Astrocyte (in vitro differentiated cells and primary cell): ENCODE measurements at regions not wholly inside any gene's neighbourhood (a gene's known extent, or its start where the extent isn't known, plus 50 kb on each side); places are given as distances from the start of the nearest gene placed in this dataset.

Experiments used
- DNase-seq: peaks from one replicate; pipeline ENCODE4 v3.0.0-alpha.2; 2010; ENCODE audit warnings: low read depth
- FAIRE-seq: peaks from 2 replicates; lab custom pipeline; 2011; peaks lifted over from hg19 to GRCh38; lab: Jason Lieb, UNC
- H2AFZ ChIP-seq: 2 replicates; pipeline ENCODE4 v1.6.0; 2012; ENCODE audit warnings: low read depth, low read length, inconsistent platforms
- H3K27ac ChIP-seq: 2 replicates; pipeline ENCODE4 v1.5.1; 2011; ENCODE audit warnings: low read depth, low read length, inconsistent platforms
- H3K27me3 ChIP-seq: 2 replicates; pipeline ENCODE4 v1.6.0; 2011; ENCODE audit warnings: low read length, inconsistent platforms; ENCODE audit not compliant: insufficient read depth
- H3K36me3 ChIP-seq: 2 replicates; pipeline ENCODE4 v1.5.1; 2011; ENCODE audit warnings: low read length, inconsistent platforms; ENCODE audit not compliant: insufficient read depth
- H3K4me1 ChIP-seq: 2 replicates; pipeline ENCODE4 v1.5.1; 2011; ENCODE audit warnings: low read length, inconsistent platforms; ENCODE audit not compliant: insufficient read depth
- H3K4me2 ChIP-seq: 2 replicates; pipeline ENCODE4 v1.6.0; 2012; ENCODE audit warnings: low read length, inconsistent platforms
- H3K4me3 ChIP-seq: 2 replicates; pipeline ENCODE4 v1.5.1; 2011; ENCODE audit warnings: low read depth, mild to moderate bottlenecking, low read length, inconsistent platforms; ENCODE audit not compliant: insufficient read depth
- H3K79me2 ChIP-seq: 2 replicates; pipeline ENCODE4 v1.6.0; 2012; ENCODE audit warnings: mild to moderate bottlenecking, low read length, inconsistent platforms; ENCODE audit not compliant: insufficient read depth
- H3K9ac ChIP-seq: 2 replicates; pipeline ENCODE4 v1.6.0; 2012; ENCODE audit warnings: mild to moderate bottlenecking, low read length, inconsistent platforms
- H3K9me3 ChIP-seq: 2 replicates; pipeline ENCODE4 v1.5.1; 2012; ENCODE audit warnings: low read depth, mild to moderate bottlenecking, low read length, inconsistent platforms; ENCODE audit not compliant: insufficient read depth
- H4K20me1 ChIP-seq: 2 replicates; pipeline ENCODE4 v1.6.0; 2012; ENCODE audit warnings: low read length, inconsistent platforms; ENCODE audit not compliant: insufficient read depth
- H3K27ac Mint-ChIP-seq: one replicate; pipeline ENCODE4 v1.8.0; 2021; ENCODE audit warnings: mild to moderate bottlenecking, mixed read lengths; ENCODE audit not compliant: unreplicated experiment
- H3K27me3 Mint-ChIP-seq: one replicate; pipeline ENCODE4 v1.8.0; 2021; ENCODE audit warnings: low read depth, mixed read lengths; ENCODE audit not compliant: unreplicated experiment
- H3K36me3 Mint-ChIP-seq: one replicate; pipeline ENCODE4 v1.8.0; 2021; ENCODE audit warnings: low read depth, mixed read lengths; ENCODE audit not compliant: unreplicated experiment
- H3K4me1 Mint-ChIP-seq: one replicate; pipeline ENCODE4 v1.8.0; 2021; ENCODE audit warnings: low read depth, mixed read lengths; ENCODE audit not compliant: unreplicated experiment
- H3K4me3 Mint-ChIP-seq: one replicate; pipeline ENCODE4 v1.8.0; 2021; ENCODE audit warnings: mild to moderate bottlenecking, moderate library complexity, mixed read lengths; ENCODE audit not compliant: unreplicated experiment
- H3K9me3 Mint-ChIP-seq: one replicate; pipeline ENCODE4 v1.8.0; 2021; ENCODE audit warnings: mild to moderate bottlenecking, mixed read lengths; ENCODE audit not compliant: unreplicated experiment
- CTCF ChIP-seq: IDR thresholded peaks from 2 replicates; pipeline ENCODE4 v1.5.1; 2011; ENCODE audit warnings: low read depth, mild to moderate bottlenecking, inconsistent platforms, low read length, moderate library complexity; ENCODE audit not compliant: insufficient read depth
- EZH2 ChIP-seq: IDR thresholded peaks from 2 replicates; pipeline ENCODE4 v1.6.1; 2012; ENCODE audit warnings: mild to moderate bottlenecking, low read length, inconsistent platforms; ENCODE audit not compliant: insufficient read depth

- no peak overlapping the region for H3K27ac ChIP-seq
- Mint-ChIP-seq H3K9me3 (no peaks in the 10 kb centered on the region), H3K4me3 (no peak overlapping the region), H3K27ac (no peak overlapping the region), H3K27me3 (no peaks in the 10 kb centered on the region), H3K36me3 (no peaks in the 10 kb centered on the region), H3K4me1 (no peaks in the 10 kb centered on the region)
- FAIRE-seq (no peak), DNase-seq (no peak)
- no peaks in the 10 kb centered on the region for H3K79me2 ChIP-seq
- no peaks in the 10 kb centered on the region for H3K9me3 ChIP-seq
- no peaks in the 10 kb centered on the region for H3K36me3 ChIP-seq
- H3K27me3 ChIP-seq = no peaks in the 10 kb centered on the region
- H2AFZ ChIP-seq = no peak overlapping the region
- TF ChIP-seq EZH2 (no peak), CTCF (no peak)
- no peak overlapping the region for H3K4me2 ChIP-seq
- H4K20me1 ChIP-seq = no peaks in the 10 kb centered on the region
- H3K9ac ChIP-seq = no peak overlapping the region
- no peaks in the 10 kb centered on the region for H3K4me1 ChIP-seq
- no peak overlapping the region for H3K4me3 ChIP-seq
Measured at GRCh38 chr20:7137395-7138151, 370.1 kb downstream of the BMP2 start.

DNA sequence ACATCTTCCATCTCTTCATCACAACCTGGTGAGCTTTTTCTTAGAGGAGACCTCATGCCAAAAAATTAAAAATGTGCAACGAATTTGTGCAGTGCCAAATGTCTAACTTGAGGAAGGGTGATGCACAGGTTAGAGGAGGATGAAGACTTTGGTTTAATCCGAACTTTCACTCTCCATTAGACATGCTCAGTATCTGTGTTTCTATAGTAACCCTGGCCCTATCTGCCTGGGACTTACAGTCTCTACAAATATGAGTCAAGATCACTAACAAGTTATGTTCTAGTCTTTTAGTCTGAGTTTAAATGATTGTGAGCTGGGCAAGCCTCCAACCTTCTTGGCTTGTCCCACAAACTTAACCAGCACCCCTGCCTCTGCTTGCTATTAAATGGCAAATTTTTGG is 377.0 kb downstream of the BMP2 start:
- no peak overlapping the region for H3K27ac ChIP-seq
- H3K79me2 ChIP-seq = no peaks in the 10 kb centered on the region
- no peak overlapping the region for H3K4me2 ChIP-seq
- H3K36me3 ChIP-seq = no peaks in the 10 kb centered on the region
- FAIRE-seq = no peak
- no peak overlapping the region for H2AFZ ChIP-seq
- H3K27ac Mint-ChIP-seq = no peak overlapping the region
- H3K4me1 Mint-ChIP-seq = peaks cover 6% of the 10 kb centered on the region
- DNase-seq = no peak
- H3K9ac ChIP-seq = no peak overlapping the region
- no peaks in the 10 kb centered on the region for H3K36me3 Mint-ChIP-seq
- TF ChIP-seq CTCF = no peak
- TF ChIP-seq EZH2 = no peak
- H3K4me1 ChIP-seq = no peaks in the 10 kb centered on the region
- no peaks in the 10 kb centered on the region for H3K9me3 ChIP-seq
- peaks cover 2% of the 10 kb centered on the region for H3K27me3 ChIP-seq
- H3K4me3 ChIP-seq = no peak overlapping the region
- H3K27me3 Mint-ChIP-seq = no peaks in the 10 kb centered on the region
- no peak overlapping the region for H3K4me3 Mint-ChIP-seq
- H4K20me1 ChIP-seq = no peaks in the 10 kb centered on the region
- H3K9me3 Mint-ChIP-seq = no peaks in the 10 kb centered on the region

DNA sequence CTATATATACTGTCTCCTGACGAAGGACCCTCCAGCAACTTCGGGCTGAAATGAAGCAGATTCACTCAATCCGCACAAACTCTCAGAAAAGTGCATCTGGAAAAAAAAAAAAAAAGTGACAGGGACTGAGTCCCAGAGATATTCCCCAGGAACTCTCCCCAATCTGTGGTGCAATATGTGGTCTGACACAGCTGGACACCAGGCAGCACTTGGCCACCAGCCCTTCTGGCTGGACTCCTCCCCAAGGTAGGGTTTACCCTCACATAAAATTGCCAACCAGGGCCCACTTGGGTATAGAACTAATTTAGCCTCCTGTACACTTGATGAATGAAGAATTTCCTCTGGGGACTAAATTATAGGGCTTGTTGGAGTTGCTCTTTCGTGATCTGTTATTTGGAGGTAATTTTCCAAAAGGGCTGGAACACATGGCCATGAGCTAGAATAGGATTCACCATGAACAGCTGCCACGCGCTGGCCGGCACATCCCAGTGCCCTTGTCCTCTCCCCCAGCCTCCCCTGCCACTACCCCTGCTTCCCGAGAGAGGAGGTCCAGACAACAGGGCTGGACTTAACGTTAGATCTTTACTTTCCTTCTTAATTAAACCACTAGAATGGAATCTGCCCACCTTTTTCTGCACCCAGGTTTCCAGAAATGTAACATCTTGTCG is 379.2 kb downstream of the BMP2 start:
- H3K27ac Mint-ChIP-seq = no peak overlapping the region
- no peaks in the 10 kb centered on the region for H3K36me3 Mint-ChIP-seq
- H3K9me3 Mint-ChIP-seq = no peaks in the 10 kb centered on the region

More for the DNA sequence above, 379.2 kb downstream of the BMP2 start:
- Histone ChIP-seq H3K4me1 (no peaks in the 10 kb centered on the region), H3K9ac (no peak overlapping the region), H3K79me2 (no peaks in the 10 kb centered on the region), H4K20me1 (no peaks in the 10 kb centered on the region), H3K36me3 (no peaks in the 10 kb centered on the region), H3K4me2 (no peak overlapping the region), H3K27me3 (peaks cover 2% of the 10 kb centered on the region), H2AFZ (no peak overlapping the region), H3K9me3 (no peaks in the 10 kb centered on the region), H3K4me3 (no peak overlapping the region), H3K27ac (no peak overlapping the region)
- Mint-ChIP-seq H3K27me3 (no peaks in the 10 kb centered on the region), H3K4me1 (peaks cover 10% of the 10 kb centered on the region), H3K4me3 (no peak overlapping the region)
- TF ChIP-seq CTCF (no peak), EZH2 (no peak)
- FAIRE-seq (no peak), DNase-seq (no peak)
